ENCODE measurements at regions not wholly inside any gene's neighbourhood (a gene's known extent, or its start where the extent isn't known, plus 50 kb on each side); places are given as distances from the start of the nearest gene placed in this dataset.

DNA sequence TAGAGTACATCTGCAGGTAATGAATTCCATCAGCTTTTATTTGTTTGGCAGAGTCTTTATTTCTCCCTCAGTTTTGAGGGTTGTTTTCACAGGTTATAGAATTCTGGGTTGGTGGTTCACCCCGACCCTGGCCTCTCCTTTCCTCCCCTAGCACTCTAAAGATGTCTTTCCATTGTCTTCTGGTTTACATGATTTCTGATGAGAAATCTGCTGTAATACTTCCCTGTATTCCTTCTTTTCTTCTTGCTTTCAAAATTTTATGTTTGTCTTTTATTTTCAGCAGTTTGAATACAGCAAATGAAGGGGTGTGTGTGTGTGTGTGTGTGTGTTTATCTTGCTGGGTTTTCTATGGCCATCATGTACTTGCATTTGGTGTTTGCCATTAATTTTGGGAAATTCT lies 312.0 kb upstream of the RPS23 start:
- TF ChIP-seq CTCF (IDR thresholded peaks at IDR 0.05; ENCODE audit: insufficient read depth, low read depth, low read length) (no peak), EZH2 (IDR thresholded peaks at IDR 0.05; ENCODE audit: insufficient read depth, low read length) (no peak)
